ENCODE measurements at regions not wholly inside any gene's neighbourhood (a gene's known extent, or its start where the extent isn't known, plus 50 kb on each side); places are given as distances from the start of the nearest gene placed in this dataset.
"Not testable (repeated sequence)": the region's sequence is repeated elsewhere in the genome, so short reads cannot be mapped to it uniquely, and the experiment has no call there.

DNA sequence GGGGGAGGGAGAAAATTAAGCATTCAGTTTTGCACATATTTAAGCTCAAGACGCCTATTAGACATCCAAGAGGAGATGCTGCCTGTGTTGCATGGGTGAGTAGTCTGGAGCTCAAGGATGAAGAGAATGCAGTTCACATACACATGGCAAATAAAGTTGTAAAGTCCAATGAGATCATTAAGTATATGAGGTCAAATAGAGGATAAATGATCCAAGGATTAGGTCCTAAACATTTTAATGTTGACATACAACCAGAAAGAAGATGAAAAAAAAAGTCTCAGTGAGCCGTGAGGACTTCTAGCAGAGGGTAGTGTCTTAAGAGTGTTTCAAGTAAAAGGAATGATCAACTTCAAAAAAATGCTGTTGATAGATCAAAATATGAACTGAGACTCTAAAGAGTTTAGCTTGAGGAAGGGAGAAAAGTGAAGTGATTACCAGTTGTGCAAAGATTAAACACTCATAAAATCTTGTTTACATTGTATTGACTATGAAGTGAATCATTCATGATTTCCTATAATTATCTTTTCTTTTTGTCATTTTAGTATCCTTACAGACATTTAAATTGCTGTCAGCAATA is 251.8 kb downstream of the ZNF608 start:
- H3K4me3 ChIP-seq (ENCODE audit: low read depth, low read length), result no peak overlapping the region
- TF ChIP-seq, protein P1, sequence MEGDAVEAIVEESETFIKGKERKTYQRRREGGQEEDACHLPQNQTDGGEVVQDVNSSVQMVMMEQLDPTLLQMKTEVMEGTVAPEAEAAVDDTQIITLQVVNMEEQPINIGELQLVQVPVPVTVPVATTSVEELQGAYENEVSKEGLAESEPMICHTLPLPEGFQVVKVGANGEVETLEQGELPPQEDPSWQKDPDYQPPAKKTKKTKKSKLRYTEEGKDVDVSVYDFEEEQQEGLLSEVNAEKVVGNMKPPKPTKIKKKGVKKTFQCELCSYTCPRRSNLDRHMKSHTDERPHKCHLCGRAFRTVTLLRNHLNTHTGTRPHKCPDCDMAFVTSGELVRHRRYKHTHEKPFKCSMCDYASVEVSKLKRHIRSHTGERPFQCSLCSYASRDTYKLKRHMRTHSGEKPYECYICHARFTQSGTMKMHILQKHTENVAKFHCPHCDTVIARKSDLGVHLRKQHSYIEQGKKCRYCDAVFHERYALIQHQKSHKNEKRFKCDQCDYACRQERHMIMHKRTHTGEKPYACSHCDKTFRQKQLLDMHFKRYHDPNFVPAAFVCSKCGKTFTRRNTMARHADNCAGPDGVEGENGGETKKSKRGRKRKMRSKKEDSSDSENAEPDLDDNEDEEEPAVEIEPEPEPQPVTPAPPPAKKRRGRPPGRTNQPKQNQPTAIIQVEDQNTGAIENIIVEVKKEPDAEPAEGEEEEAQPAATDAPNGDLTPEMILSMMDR (IDR thresholded peaks at IDR 0.05; ENCODE audit: low read depth, low read length), result no peak

DNA sequence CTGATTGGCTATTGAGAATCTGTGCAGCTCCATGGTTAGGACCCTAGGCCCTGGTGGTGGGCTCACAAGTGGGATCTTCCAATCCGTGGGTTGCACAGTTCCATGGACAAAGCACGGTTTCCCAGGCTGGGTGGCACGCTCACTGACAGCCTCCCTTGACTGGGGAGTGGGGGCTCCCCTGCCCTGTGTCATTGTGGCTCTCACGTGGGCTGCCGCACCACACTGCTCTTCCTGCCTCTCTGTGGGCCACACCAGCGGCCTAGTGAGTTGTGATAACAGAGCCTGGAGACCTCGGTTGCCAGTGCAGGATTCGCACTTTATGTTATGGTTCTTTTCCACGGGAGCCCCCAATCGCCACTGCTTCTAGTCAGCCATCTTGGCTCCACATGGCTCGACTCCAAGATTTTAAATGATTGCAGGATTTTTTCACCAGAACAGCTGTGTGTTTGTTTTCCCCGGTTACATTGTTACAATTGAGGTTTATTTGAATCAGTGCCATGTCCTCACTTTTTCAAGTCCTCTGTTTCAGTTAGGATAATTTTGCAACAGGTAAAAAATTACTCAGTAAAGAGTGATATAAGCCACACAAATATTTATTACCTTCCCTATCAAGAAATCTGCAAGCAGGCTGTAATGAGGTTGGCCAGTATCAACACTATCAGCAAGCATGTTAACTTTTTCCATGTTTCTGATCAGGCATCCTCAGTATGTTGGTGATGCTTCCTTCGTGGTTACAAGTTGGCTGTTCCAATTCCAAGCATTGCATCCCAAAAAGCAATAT is 253.8 kb downstream of the ZNF608 start:
- no peak overlapping the region for H3K4me3 ChIP-seq (ENCODE audit: low read depth, low read length)
- TF ChIP-seq, protein P1 (IDR thresholded peaks at IDR 0.05; ENCODE audit: low read depth, low read length), result no peak

DNA sequence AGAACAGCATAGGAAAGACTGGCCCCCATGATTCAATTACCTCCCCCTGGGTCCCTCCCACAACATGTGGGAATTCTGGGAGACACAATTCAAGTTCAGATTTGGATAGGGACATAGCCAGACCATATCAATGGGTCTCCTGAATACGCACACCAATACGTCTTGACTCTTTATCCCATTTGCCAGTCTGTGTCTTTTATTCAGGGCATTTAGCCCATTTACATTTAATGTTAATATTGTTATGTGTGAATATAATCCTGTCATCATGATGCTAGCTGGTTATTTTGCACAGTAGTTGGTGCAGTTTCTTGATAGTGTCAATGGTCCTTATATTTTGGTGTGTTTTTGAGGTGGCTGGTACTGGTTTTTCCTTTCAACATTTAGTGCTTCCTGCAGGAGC is 256.1 kb downstream of the ZNF608 start:
- not testable (repeated sequence) for H3K4me3 ChIP-seq (ENCODE audit: low read depth, low read length)

DNA sequence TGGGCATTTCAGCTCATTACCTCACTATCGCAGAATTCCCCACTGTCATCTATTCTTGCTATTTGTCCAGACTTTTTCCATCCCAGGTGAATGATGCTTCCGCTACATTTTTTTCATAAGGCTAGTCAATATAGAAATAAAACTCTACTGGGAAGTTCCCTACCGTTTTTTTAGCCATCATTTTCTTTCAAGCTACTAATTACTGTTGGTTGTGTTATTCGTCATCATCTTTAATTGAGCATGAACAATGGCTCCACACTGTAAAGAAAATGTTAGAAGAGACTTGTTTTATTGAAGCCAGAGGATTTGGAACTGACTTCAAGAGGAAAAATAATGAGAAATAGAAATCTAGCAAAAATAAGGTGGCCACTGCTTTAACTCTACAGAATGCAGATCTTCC is 265.0 kb downstream of the ZNF608 start:
- H3K4me3 ChIP-seq (ENCODE audit: low read depth, low read length), result no peak overlapping the region
- TF ChIP-seq, protein P1 (IDR thresholded peaks at IDR 0.05; ENCODE audit: low read depth, low read length), result no peak

DNA sequence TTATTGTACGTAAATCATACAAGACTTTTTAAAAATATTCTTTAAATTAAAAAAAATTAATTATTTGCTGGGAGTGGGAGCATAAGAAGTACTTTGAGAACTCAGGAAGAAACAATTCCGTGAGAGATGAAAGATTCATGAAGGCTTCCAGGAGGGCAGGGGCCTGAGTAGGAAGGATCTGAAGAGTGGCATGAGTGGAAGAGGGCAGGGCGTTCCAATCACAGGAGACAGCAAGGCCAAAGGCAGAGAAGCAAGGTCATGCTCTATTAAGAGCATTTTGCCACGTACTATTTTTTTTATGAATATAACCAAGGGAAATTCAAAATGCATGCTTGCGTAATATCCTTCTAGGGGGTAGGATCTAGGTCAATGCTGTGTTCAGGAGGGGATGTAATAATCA is 265.5 kb downstream of the ZNF608 start:
- TF ChIP-seq, protein P1 (IDR thresholded peaks at IDR 0.05; ENCODE audit: low read depth, low read length), result no peak
- no peak overlapping the region for H3K4me3 ChIP-seq (ENCODE audit: low read depth, low read length)

DNA sequence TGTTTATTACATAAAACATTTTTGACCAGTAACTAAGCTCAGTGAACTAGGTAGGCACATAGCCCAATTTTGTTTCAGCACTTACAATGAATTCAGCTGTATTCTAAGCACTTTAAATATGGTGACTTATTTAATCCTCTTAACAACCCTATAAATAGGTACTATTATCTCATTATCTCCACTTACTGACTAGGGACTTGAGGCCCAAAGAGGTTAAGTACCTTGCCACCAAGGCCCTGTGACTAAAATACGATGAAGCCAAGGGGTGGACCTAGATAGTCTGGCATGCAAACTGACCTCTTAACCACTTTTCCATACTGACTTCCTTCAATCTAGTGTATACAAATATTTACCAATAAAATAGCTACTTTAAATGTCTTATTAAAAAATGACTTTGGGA is 266.4 kb downstream of the ZNF608 start:
- H3K4me3 ChIP-seq (ENCODE audit: low read depth, low read length), result no peak overlapping the region
- TF ChIP-seq, protein P1 (IDR thresholded peaks at IDR 0.05; ENCODE audit: low read depth, low read length), result no peak

DNA sequence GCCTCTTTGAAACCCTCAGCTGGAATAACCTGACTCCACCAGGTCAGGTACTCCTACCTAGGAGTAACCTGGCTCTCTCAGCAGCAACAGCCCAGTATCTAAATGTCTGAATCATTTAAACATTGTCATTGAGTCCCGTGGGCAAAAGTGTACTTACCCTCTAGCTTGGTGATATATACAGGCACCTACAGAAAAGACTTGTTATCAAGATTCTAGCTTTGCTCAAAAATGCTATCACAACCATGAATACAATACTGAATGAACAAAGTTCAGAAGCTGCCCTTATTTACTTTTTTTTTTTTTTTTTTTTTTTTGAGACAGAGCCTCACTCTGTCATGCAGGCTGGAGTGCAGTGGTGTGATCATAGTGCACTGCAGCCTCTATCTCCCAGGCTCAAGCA is 268.2 kb downstream of the ZNF608 start:
- H3K4me3 ChIP-seq (ENCODE audit: low read depth, low read length), result no peak overlapping the region
- TF ChIP-seq, protein P1 (IDR thresholded peaks at IDR 0.05; ENCODE audit: low read depth, low read length), result no peak

Measured in WI38 (cell line).